SK-N-SH (cell line): ENCODE measurements at regions not wholly inside any gene's neighbourhood (a gene's known extent, or its start where the extent isn't known, plus 50 kb on each side); places are given as distances from the start of the nearest gene placed in this dataset.

ENCODE experiments used
- CTCF ChIA-PET: fragments of 300-600, 350-600 bp; formaldehyde crosslinking; extraction: SDS; loops from one replicate; lab custom pipeline; 2021; lab: Yijun Ruan, JAX
- POLR2A ChIA-PET: fragments of 350-600 bp; sonication (Branson Sonifier 250); formaldehyde crosslinking; extraction: SDS; loops from one replicate; lab custom pipeline; 2020; ENCODE audit warnings: antibody characterized with exemption, inconsistent platforms; lab: Yijun Ruan, JAX
- DNase-seq: peaks from one replicate; pipeline ENCODE4 v3.0.0; 2012
- H2AFZ ChIP-seq: fragments of 200-600 bp; sonication (generic); 2 replicates; pipeline ENCODE4 v1.8.1; 2016; ENCODE audit warnings: antibody characterized with exemption, mild to moderate bottlenecking, low read depth
- H3F3A ChIP-seq: fragments of 200-600 bp; sonication (generic); replicated peaks from 2 replicates; pipeline ENCODE3; 2016; ENCODE audit warnings: antibody characterized with exemption, mild to moderate bottlenecking; ENCODE audit not compliant: insufficient read depth
- H3K27ac ChIP-seq, 2 experiments: fragments of 200-500 bp in 1 of 2; fragments of 200-600 bp in 1 of 2; sonication (Bioruptor generic) in 1 of 2; sonication (generic), shearing (Covaris generic) in 1 of 2; 2 replicates each; pipeline versions ENCODE4 v1.5.1 to v1.6.1; 2014 to 2016; ENCODE audit warnings: low read depth in 2 of 2, inconsistent platforms in 1 of 2, low read length in 1 of 2, mild to moderate bottlenecking in 1 of 2, mixed read lengths in 1 of 2
- H3K27me3 ChIP-seq: fragments of 200-600 bp; sonication (generic), shearing (Covaris generic); 2 replicates; pipeline ENCODE4 v1.6.1; 2016; ENCODE audit warnings: mixed run types; ENCODE audit not compliant: insufficient read depth
- H3K36me3 ChIP-seq, 2 experiments: fragments of 200-500 bp in 1 of 2; fragments of 200-600 bp in 1 of 2; sonication (Bioruptor generic) in 1 of 2; sonication (generic) in 1 of 2; replicated peaks in 1 of 2; 2 replicates each; pipeline versions ENCODE3 to v1.5.1; 2014 to 2016; ENCODE audit warnings: low read length in 1 of 2, mild to moderate bottlenecking in 1 of 2; ENCODE audit not compliant: insufficient read depth in 2 of 2, control insufficient read depth in 1 of 2
- H3K4me1 ChIP-seq, 2 experiments: fragments of 200-500 bp in 1 of 2; fragments of 200-600 bp in 1 of 2; sonication (Bioruptor generic) in 1 of 2; sonication (generic), shearing (Covaris generic) in 1 of 2; 2 replicates each; pipeline versions ENCODE4 v1.5.1 to v1.6.1; 2014 to 2016; ENCODE audit warnings: low read depth in 1 of 2, low read length in 1 of 2, mixed run types in 1 of 2; ENCODE audit not compliant: insufficient read depth in 2 of 2, control insufficient read depth in 1 of 2
- H3K4me2 ChIP-seq: fragments of 200-600 bp; sonication (generic), shearing (Covaris generic); 2 replicates; pipeline ENCODE4 v1.6.1; 2017; ENCODE audit warnings: mixed run types
- H3K4me3 ChIP-seq, 2 experiments: fragments of 200-500 bp in 1 of 2; fragments of 200-600 bp in 1 of 2; sonication (Bioruptor generic) in 1 of 2; sonication (generic), shearing (Covaris generic) in 1 of 2; 2 replicates each; pipeline versions ENCODE4 v1.5.1 to v1.8.1; 2014 to 2016; ENCODE audit warnings: low read depth in 2 of 2, inconsistent platforms in 1 of 2, low read length in 1 of 2, mild to moderate bottlenecking in 1 of 2, mixed read lengths in 1 of 2, moderate library complexity in 1 of 2
- H3K79me2 ChIP-seq: fragments of 200-600 bp; sonication (generic); 2 replicates; pipeline ENCODE4 v1.8.1; 2017; ENCODE audit warnings: mild to moderate bottlenecking; ENCODE audit not compliant: insufficient read depth
- H3K9ac ChIP-seq: fragments of 200-600 bp; sonication (generic); 2 replicates; pipeline ENCODE4 v1.6.1; 2017; ENCODE audit warnings: mixed run types
- H3K9me2 ChIP-seq: fragments of 200-600 bp; sonication (generic); 2 replicates; pipeline ENCODE4 v1.6.1; 2017; ENCODE audit warnings: mixed run types
- H3K9me3 ChIP-seq: fragments of 200-600 bp; sonication (generic); 2 replicates; pipeline ENCODE4 v1.6.1; 2017; ENCODE audit warnings: mixed run types, mild to moderate bottlenecking, moderate library complexity
- H4K20me1 ChIP-seq: fragments of 200-600 bp; sonication (generic); 2 replicates; pipeline ENCODE4 v1.6.1; 2017; ENCODE audit warnings: mild to moderate bottlenecking, mixed run types; ENCODE audit not compliant: insufficient read depth
- CHD2 ChIP-seq: fragments of 150-350 bp; IDR thresholded peaks from 2 replicates; pipeline ENCODE4 v1.6.1; 2018; ENCODE audit warnings: low read length; ENCODE audit not compliant: partially characterized antibody
- ELF1 ChIP-seq: IDR thresholded peaks from 2 replicates; pipeline ENCODE4 v1.4.0; 2012
- EZH2phosphoT487 ChIP-seq: fragments of 200-600 bp; sonication (generic); IDR thresholded peaks from 2 replicates; pipeline ENCODE4 v1.6.1; 2017; ENCODE audit warnings: low read depth, mixed run types, mild to moderate bottlenecking, antibody characterized with exemption, moderate library complexity, borderline replicate concordance
- FOXM1 ChIP-seq: IDR thresholded peaks from 2 replicates; pipeline ENCODE4 v1.4.0; 2012; ENCODE audit warnings: low read depth, mild to moderate bottlenecking
- GABPA ChIP-seq: IDR thresholded peaks from 2 replicates; pipeline ENCODE4 v1.4.0; 2012; ENCODE audit warnings: low read depth, mild to moderate bottlenecking
- IRF3 ChIP-seq: fragments of 150-350 bp; IDR thresholded peaks from 2 replicates; pipeline ENCODE4 v1.6.1; 2016; ENCODE audit warnings: mild to moderate bottlenecking, low read depth, low read length
- JUND ChIP-seq: IDR thresholded peaks from 2 replicates; pipeline ENCODE4 v1.4.0; 2012
- MXI1 ChIP-seq: IDR thresholded peaks from 2 replicates; pipeline ENCODE4 v1.6.1; 2012; ENCODE audit warnings: mild to moderate bottlenecking, low read depth, low read length, improper control_type of control experiment
- NFIC ChIP-seq: IDR thresholded peaks from 2 replicates; pipeline ENCODE4 v1.4.0; 2012; ENCODE audit warnings: borderline replicate concordance
- NRF1 ChIP-seq: IDR thresholded peaks from 2 replicates; pipeline ENCODE4 v1.6.1; 2012; ENCODE audit warnings: low read depth, mild to moderate bottlenecking, low read length
- RAD21 ChIP-seq: IDR thresholded peaks from 2 replicates; pipeline ENCODE4 v1.6.1; 2012; ENCODE audit warnings: mild to moderate bottlenecking, low read length
- RCOR1 ChIP-seq: fragments of 150-350 bp; IDR thresholded peaks from 2 replicates; pipeline ENCODE4 v1.6.1; 2017; ENCODE audit warnings: antibody characterized with exemption, low read length
- REST ChIP-seq: IDR thresholded peaks from 2 replicates; pipeline ENCODE4 v1.6.1; 2012; ENCODE audit warnings: mild to moderate bottlenecking, low read depth, low read length, moderate library complexity
- RFX5 ChIP-seq: IDR thresholded peaks from 2 replicates; pipeline ENCODE4 v1.6.1; 2012; ENCODE audit warnings: mild to moderate bottlenecking, improper control_type of control experiment, low read length
- RXRA ChIP-seq: IDR thresholded peaks from 2 replicates; pipeline ENCODE4 v1.4.0; 2012; ENCODE audit warnings: low read depth, mild to moderate bottlenecking, borderline replicate concordance
- SMC3 ChIP-seq: IDR thresholded peaks from 2 replicates; pipeline ENCODE4 v1.6.1; 2012; ENCODE audit warnings: low read depth, low read length, improper control_type of control experiment
- TAF1 ChIP-seq: IDR thresholded peaks from 2 replicates; pipeline ENCODE4 v1.6.1; 2012; ENCODE audit warnings: low read depth, mild to moderate bottlenecking, low read length, moderate library complexity, borderline replicate concordance
- TCF12 ChIP-seq: IDR thresholded peaks from 2 replicates; pipeline ENCODE4 v1.4.0; 2012
- TEAD4 ChIP-seq: IDR thresholded peaks from 2 replicates; pipeline ENCODE4 v1.4.0; 2012; ENCODE audit warnings: mild to moderate bottlenecking, borderline replicate concordance; ENCODE audit not compliant: insufficient read depth
- WGBS: methylation state at CpG from one replicate; pipeline ENCODE4 v1.1.6; 2017; ENCODE audit warnings: low lambda C conversion rate; 5-methylcytosine and 5-hydroxymethylcytosine counted together
- TF ChIP-seq, protein P1 (sequence below): IDR thresholded peaks from 2 replicates; pipeline ENCODE4 v1.4.0; 2012; ENCODE audit warnings: low read depth, borderline replicate concordance
- TF ChIP-seq, protein P2 (sequence below): IDR thresholded peaks from 2 replicates; pipeline ENCODE4 v1.4.0; 2012; ENCODE audit warnings: low read depth
- TF ChIP-seq, protein P3 (sequence below): IDR thresholded peaks from 2 replicates; pipeline ENCODE4; 2012

- Histone ChIP-seq H3K9ac (no peak overlapping the region), H3F3A (no peaks in the 10 kb centered on the region), H3K36me3 (no peaks in the 10 kb centered on the region), H3K27me3 (no peaks in the 10 kb centered on the region), H3K9me3 (no peaks in the 10 kb centered on the region), H2AFZ (no peak overlapping the region), H3K4me2 (no peak overlapping the region), H4K20me1 (no peaks in the 10 kb centered on the region), H3K79me2 (no peaks in the 10 kb centered on the region), H3K4me1 (no peaks in the 10 kb centered on the region), H3K27ac (no peak overlapping the region), H3K9me2 (no peaks in the 10 kb centered on the region), H3K4me3 (no peak overlapping the region)
- POLR2A ChIA-PET = no interaction called here
- no peak for DNase-seq
- TF ChIP-seq RXRA = no peak
- TF ChIP-seq RAD21 = no peak
- TF ChIP-seq TCF12 = no peak
- no peak for TF ChIP-seq RFX5
- TF ChIP-seq, protein P1, sequence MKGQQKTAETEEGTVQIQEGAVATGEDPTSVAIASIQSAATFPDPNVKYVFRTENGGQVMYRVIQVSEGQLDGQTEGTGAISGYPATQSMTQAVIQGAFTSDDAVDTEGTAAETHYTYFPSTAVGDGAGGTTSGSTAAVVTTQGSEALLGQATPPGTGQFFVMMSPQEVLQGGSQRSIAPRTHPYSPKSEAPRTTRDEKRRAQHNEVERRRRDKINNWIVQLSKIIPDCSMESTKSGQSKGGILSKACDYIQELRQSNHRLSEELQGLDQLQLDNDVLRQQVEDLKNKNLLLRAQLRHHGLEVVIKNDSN = no peak
- no peak for TF ChIP-seq ELF1
- no peak for TF ChIP-seq EZH2phosphoT487
- TF ChIP-seq JUND = no peak
- no peak for TF ChIP-seq NRF1
- TF ChIP-seq, protein P2, sequence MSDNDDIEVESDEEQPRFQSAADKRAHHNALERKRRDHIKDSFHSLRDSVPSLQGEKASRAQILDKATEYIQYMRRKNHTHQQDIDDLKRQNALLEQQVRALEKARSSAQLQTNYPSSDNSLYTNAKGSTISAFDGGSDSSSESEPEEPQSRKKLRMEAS = no peak
- no peak for TF ChIP-seq SMC3
- CTCF ChIA-PET = no interaction called here
Observed at GRCh38 chr3:86723433-86723832, 267.5 kb downstream of the VGLL3 start.

GRCh38 chr3:86711634-86712033 is 279.3 kb downstream of the VGLL3 start:
- H3F3A ChIP-seq = no peaks in the 10 kb centered on the region
- peaks cover 3% of the 10 kb centered on the region; the same call in 1 of the 2 replicates for H3K27me3 ChIP-seq
- no peak overlapping the region for H2AFZ ChIP-seq
- H3K4me3 ChIP-seq = no peak overlapping the region
- H3K9me3 ChIP-seq = no peaks in the 10 kb centered on the region
- no peaks in the 10 kb centered on the region for H3K4me1 ChIP-seq
- no peaks in the 10 kb centered on the region for H3K36me3 ChIP-seq
- CTCF ChIA-PET = interaction anchor here (2.0 kb wide), 1 partner anchor 9 kb away, joined by 7 read pairs; no protein-coding TSS in a partner anchor
- H3K4me2 ChIP-seq = no peak overlapping the region
- H3K9ac ChIP-seq = no peak overlapping the region
- no peak overlapping the region for H3K27ac ChIP-seq
- no peaks in the 10 kb centered on the region for H3K79me2 ChIP-seq
- no peaks in the 10 kb centered on the region for H4K20me1 ChIP-seq
- POLR2A ChIA-PET = no interaction called here
- no peak for DNase-seq
- H3K9me2 ChIP-seq = no peaks in the 10 kb centered on the region
- 3% methylated on average over 2 of the region's 2 CpGs for WGBS
- TF ChIP-seq TAF1 (no peak), RXRA (no peak), REST (no peak), NFIC (no peak), ELF1 (no peak), TEAD4 (no peak), FOXM1 (no peak), RCOR1 (no peak), MXI1 (no peak), IRF3 (no peak), GABPA (no peak), CHD2 (no peak)
- TF ChIP-seq, protein P2 = no peak
- TF ChIP-seq, protein P1 = no peak
- TF ChIP-seq, protein P3, sequence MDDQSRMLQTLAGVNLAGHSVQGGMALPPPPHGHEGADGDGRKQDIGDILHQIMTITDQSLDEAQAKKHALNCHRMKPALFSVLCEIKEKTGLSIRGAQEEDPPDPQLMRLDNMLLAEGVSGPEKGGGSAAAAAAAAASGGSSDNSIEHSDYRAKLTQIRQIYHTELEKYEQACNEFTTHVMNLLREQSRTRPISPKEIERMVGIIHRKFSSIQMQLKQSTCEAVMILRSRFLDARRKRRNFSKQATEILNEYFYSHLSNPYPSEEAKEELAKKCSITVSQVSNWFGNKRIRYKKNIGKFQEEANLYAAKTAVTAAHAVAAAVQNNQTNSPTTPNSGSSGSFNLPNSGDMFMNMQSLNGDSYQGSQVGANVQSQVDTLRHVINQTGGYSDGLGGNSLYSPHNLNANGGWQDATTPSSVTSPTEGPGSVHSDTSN = no peak
